Coronary artery (tissue), 2 donors: ENCODE measurements at regions not wholly inside any gene's neighbourhood (a gene's known extent, or its start where the extent isn't known, plus 50 kb on each side); places are given as distances from the start of the nearest gene placed in this dataset.

ENCODE experiments used
- DNase-seq: peaks from one replicate; pipeline ENCODE4 v3.0.0-alpha.2; 2017; ENCODE audit warnings: low spot score
- H3K27ac ChIP-seq, 2 donors: fragments of 200-600 bp; sonication (generic); one replicate each; pipeline ENCODE4 v1.5.1; 2016 to 2019
- H3K4me3 ChIP-seq: fragments of 200-600 bp; sonication (generic); 2 replicates; pipeline ENCODE4 v1.5.1; 2016; ENCODE audit warnings: mild to moderate bottlenecking, moderate library complexity
- TF ChIP-seq, protein P1 (sequence below): fragments of 200-600 bp; sonication (generic); IDR thresholded peaks from one replicate; pipeline ENCODE4 v1.5.1; 2019; ENCODE audit warnings: antibody characterized with exemption

DNA sequence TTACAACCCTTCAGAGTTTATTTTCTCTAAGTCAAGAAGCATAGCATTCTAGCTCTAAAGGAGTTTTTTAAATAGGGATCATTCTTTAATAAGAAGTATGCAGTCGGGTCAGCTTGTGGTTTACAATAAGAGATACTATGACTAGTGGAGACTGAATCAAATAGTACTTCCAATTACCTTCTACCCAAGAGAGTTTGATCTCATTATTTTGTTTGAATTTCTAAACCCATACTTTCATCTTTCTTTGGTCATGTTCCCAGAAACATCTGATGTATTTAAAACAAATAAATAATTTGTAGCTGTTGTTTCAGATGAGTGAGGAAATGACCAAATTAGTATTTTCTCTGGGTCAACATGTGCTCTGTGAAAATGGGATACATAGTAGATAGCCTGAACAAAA lies 160.2 kb upstream of the CDH6 start:
- TF ChIP-seq, protein P1, sequence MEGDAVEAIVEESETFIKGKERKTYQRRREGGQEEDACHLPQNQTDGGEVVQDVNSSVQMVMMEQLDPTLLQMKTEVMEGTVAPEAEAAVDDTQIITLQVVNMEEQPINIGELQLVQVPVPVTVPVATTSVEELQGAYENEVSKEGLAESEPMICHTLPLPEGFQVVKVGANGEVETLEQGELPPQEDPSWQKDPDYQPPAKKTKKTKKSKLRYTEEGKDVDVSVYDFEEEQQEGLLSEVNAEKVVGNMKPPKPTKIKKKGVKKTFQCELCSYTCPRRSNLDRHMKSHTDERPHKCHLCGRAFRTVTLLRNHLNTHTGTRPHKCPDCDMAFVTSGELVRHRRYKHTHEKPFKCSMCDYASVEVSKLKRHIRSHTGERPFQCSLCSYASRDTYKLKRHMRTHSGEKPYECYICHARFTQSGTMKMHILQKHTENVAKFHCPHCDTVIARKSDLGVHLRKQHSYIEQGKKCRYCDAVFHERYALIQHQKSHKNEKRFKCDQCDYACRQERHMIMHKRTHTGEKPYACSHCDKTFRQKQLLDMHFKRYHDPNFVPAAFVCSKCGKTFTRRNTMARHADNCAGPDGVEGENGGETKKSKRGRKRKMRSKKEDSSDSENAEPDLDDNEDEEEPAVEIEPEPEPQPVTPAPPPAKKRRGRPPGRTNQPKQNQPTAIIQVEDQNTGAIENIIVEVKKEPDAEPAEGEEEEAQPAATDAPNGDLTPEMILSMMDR, result no peak
- no peak for DNase-seq
- Histone ChIP-seq H3K4me3 (no peak overlapping the region), H3K27ac (no peak overlapping the region)

DNA sequence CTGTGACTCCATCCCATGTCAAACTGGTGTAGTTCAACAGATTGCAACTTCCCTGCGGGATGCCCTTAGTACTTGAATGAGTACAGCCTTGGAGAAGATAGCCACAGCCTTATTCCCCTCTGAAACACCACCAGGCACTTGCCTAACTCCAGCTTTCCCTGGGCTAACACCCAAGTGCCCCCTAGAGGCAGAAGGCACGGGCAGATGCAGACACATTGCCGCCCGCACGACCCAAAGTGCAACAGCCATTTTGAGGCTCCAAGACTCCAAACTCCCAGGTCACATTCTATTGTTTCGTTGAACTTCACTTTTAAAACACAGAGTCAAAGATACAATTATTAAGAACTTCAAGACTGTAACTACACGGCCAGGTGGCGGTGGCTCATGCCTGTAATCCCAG lies 163.6 kb upstream of the CDH6 start:
- no peak for DNase-seq
- TF ChIP-seq, protein P1, result no peak

DNA sequence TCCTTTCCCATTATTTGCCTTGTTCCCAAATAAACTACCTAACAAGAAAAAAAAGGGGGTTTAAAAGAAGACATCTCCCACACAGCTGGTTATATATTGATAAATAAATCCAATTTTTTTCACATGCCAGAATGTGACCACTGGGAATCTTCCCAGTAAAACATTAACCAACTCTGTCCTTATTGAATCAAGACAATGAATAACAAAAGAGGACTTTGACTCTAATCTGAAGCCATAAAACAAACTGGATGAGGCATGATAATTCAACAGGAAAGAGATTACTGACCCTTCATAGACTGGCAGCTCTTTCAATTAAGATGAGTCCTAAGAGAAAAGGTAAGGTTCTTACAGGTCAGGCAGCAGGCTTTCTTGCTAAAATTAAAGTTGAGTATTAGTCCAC lies 165.8 kb upstream of the CDH6 start:
- Histone ChIP-seq H3K4me3 (no peak overlapping the region), H3K27ac (no peak overlapping the region)
- TF ChIP-seq, protein P1, result no peak
- DNase-seq, result no peak

More for the DNA sequence above, 163.6 kb upstream of the CDH6 start:
- Histone ChIP-seq H3K27ac (no peak overlapping the region), H3K4me3 (no peak overlapping the region)

DNA sequence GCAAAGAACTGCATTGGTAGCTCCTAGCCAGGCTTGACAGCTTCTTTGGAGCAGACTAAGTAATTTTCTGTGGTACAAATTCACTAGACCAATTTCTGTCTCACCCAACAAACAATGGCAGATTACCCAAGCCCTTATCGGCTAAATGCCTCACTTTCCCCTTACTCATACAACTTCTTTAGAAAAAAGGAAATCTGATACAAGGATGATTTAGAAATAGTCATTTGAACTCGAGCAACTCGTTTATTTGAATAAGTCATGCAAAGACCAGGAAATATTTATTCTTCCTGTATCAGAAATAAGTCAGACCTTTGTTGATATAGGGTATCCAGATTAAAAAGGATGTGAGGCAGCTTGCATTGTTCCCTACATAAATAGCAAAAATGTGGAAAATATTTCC lies 170.4 kb upstream of the CDH6 start:
- Histone ChIP-seq H3K4me3 (no peak overlapping the region), H3K27ac (no peak overlapping the region)
- DNase-seq, result no peak
- TF ChIP-seq, protein P1, result no peak

DNA sequence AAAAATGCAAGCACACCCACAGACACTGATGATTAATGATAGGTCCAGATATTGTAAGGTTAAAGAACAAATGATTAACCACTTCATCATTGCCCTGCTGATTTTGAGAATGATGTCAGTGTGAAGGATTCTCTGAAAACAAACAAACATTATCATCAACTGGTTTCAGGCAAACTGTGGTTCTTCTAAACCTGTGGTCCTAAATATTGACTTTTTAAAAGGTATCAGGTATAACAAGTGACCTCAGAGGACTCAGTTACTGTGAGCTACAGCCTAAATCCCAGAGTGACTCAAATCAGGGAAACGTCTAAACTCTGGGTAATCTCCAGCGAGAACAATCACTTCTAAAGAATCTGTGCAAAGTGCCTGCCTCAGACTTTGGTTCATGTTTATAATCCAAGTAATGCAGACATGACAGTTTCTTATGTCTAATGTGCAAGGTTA lies 172.3 kb upstream of the CDH6 start:
- Histone ChIP-seq H3K4me3 (no peak overlapping the region), H3K27ac (no peak overlapping the region)
- TF ChIP-seq, protein P1, result no peak
- DNase-seq, result no peak

DNA sequence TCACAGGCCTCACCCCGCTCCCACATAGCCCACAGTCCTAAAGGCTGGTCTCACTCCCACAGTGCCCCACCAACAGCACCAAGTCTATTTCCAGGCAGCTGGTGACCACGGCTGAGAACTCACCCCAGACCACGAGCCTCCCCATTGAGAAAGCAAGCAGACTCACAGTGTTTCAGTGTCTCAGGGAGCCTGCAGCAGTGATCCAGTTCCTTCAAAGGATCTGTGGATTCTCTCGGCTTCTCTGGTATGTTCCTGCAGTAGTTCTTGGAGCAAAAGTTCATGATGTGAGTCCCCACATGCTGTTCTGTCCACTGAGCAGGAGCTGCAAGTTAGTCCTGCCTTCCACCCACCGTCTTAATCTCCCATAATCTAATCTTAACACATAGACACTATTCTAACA lies 185.3 kb upstream of the CDH6 start:
- no peak for DNase-seq
- H3K27ac ChIP-seq, result no peak overlapping the region
- no peak overlapping the region for H3K4me3 ChIP-seq
- TF ChIP-seq, protein P1, result no peak

DNA sequence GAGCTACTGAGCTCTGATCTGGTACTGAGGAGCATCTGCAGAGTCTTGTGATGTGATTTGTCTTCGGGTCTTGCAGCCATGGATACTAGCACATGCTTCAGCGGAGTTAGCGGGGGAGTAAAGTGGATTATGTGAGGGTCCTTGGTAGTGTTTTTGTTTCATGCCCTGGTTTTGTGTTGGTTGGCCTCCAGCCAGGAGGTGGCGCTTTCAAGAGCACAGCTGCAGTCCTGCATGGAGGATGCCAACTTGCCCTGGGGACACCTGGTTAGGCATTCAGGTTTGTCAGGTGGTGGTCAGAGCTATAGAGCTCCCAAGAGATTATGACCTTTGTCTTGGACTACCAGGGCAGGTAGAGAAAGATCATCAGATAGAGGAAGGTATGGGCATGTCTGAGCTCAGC lies 185.8 kb upstream of the CDH6 start:
- H3K27ac ChIP-seq, result no peak overlapping the region
- no peak overlapping the region for H3K4me3 ChIP-seq
- DNase-seq, result no peak
- TF ChIP-seq, protein P1, result no peak
